Small intestine (tissue), 7 donors: ENCODE measurements at regions not wholly inside any gene's neighbourhood (a gene's known extent, or its start where the extent isn't known, plus 50 kb on each side); places are given as distances from the start of the nearest gene placed in this dataset.
"Not testable (repeated sequence)": the region's sequence is repeated elsewhere in the genome, so short reads cannot be mapped to it uniquely, and the experiment has no call there.

Source experiments
- DNase-seq, 2 donors: peaks; one replicate each; pipeline versions ENCODE4 v3.0.0 to v3.0.0-alpha.2; 2013
- FAIRE-seq: peaks from 2 replicates; lab custom pipeline; 2012; peaks lifted over from hg19 to GRCh38; lab: Jason Lieb, UNC
- H3K27ac ChIP-seq, 3 donors: one replicate each; pipeline ENCODE4 v1.5.1; 2013; ENCODE audit warnings: low read length in 2 of 3, mild to moderate bottlenecking in 2 of 3, control low read depth in 1 of 3, inconsistent platforms in 1 of 3, low read depth in 1 of 3, moderate library complexity in 1 of 3
- H3K27me3 ChIP-seq, 3 donors: one replicate each; pipeline ENCODE4 v1.6.1; 2013; ENCODE audit warnings: low read length in 3 of 3, inconsistent platforms in 1 of 3; ENCODE audit not compliant: control insufficient read depth in 3 of 3, insufficient read depth in 3 of 3
- H3K36me3 ChIP-seq, 3 donors: one replicate each; pipeline ENCODE4 v1.6.1; 2013; ENCODE audit warnings: low read length in 3 of 3, inconsistent platforms in 1 of 3, low read depth in 1 of 3, mild to moderate bottlenecking in 1 of 3, moderate library complexity in 1 of 3; ENCODE audit not compliant: control insufficient read depth in 3 of 3, insufficient read depth in 2 of 3
- H3K4me1 ChIP-seq, 3 donors: one replicate each; pipeline ENCODE4 v1.6.1; 2013; ENCODE audit warnings: low read length in 2 of 3, inconsistent platforms in 1 of 3, low read depth in 1 of 3, mild to moderate bottlenecking in 1 of 3, moderate library complexity in 1 of 3; ENCODE audit not compliant: control insufficient read depth in 3 of 3, insufficient read depth in 2 of 3
- H3K4me3 ChIP-seq, 3 donors: one replicate each; pipeline ENCODE4 v1.5.1; 2013; ENCODE audit warnings: low read length in 3 of 3, control low read depth in 1 of 3, inconsistent platforms in 1 of 3, low read depth in 1 of 3, mild to moderate bottlenecking in 1 of 3, moderate library complexity in 1 of 3
- H3K9me3 ChIP-seq, 2 donors: one replicate each; pipeline ENCODE4 v1.6.1; 2013; ENCODE audit warnings: low read depth in 1 of 2, low read length in 1 of 2; ENCODE audit not compliant: control insufficient read depth in 2 of 2, insufficient read depth in 1 of 2
- WGBS, 3 donors: extraction: QIAGEN DNeasy Blood & Tissue Kit; methylation state at CpG; one replicate each; pipeline ENCODE4 v1.1.7; 2013; 5-methylcytosine and 5-hydroxymethylcytosine counted together
- donor health status: healthy with polysubstance abuse.
- donor health status: control.
- donor health status: control.
- donor health status: Bipolar disorder and iron deficiency.
- donor health status: healthy.

- no peaks in the 10 kb centered on the region for H3K27me3 ChIP-seq
- no peaks in the 10 kb centered on the region for H3K4me1 ChIP-seq
- no peak overlapping the region for H3K4me3 ChIP-seq
- H3K36me3 ChIP-seq, result no peaks in the 10 kb centered on the region
- H3K27ac ChIP-seq, result no peak overlapping the region
- WGBS, 3 donors, result 58 to 71% (median 68%) methylated on average over 3 of the region's 3 CpGs
- DNase-seq (no peak), FAIRE-seq (no peak)
- H3K9me3 ChIP-seq, result peaks cover 0 to 19% of the 10 kb centered on the region in 2 donors
Observed at GRCh38 chr14:106222311-106222710, 695.9 kb downstream of the TMEM121 start.

GRCh38 chr14:106222731-106223130 lies 696.3 kb downstream of the TMEM121 start:
- no peaks in the 10 kb centered on the region for H3K36me3 ChIP-seq
- 85 to 90% (median 90%) methylated on average over 3 of the region's 3 CpGs for WGBS, 3 donors

GRCh38 chr14:106227793-106228192 lies 701.4 kb downstream of the TMEM121 start:
- DNase-seq (no peak), FAIRE-seq (no peak)
- Histone ChIP-seq H3K4me3 (no peak overlapping the region), H3K27me3 (no peaks in the 10 kb centered on the region), H3K27ac (no peak overlapping the region), H3K36me3 (no peaks in the 10 kb centered on the region), H3K4me1 (no peaks in the 10 kb centered on the region), H3K9me3 (peaks cover 0 to 30% of the 10 kb centered on the region in 2 donors)
- 73 to 79% (median 75%) methylated on average over 10 of the region's 10 CpGs for WGBS, 3 donors

More at GRCh38 chr14:106222731-106223130, 696.3 kb downstream of the TMEM121 start:
- Histone ChIP-seq H3K27me3 (no peaks in the 10 kb centered on the region), H3K4me1 (no peaks in the 10 kb centered on the region), H3K27ac (no peak overlapping the region), H3K9me3 (peaks cover 0 to 16% of the 10 kb centered on the region in 2 donors), H3K4me3 (no peak overlapping the region)
- DNase-seq (no peak), FAIRE-seq (no peak)

GRCh38 chr14:106228541-106229158 lies 702.3 kb downstream of the TMEM121 start:
- Histone ChIP-seq H3K27ac (no peak overlapping the region), H3K36me3 (no peaks in the 10 kb centered on the region), H3K4me1 (no peaks in the 10 kb centered on the region), H3K4me3 (no peak overlapping the region), H3K27me3 (no peaks in the 10 kb centered on the region), H3K9me3 (peaks cover 0 to 27% of the 10 kb centered on the region in 2 donors)
- DNase-seq (peak in 1 of 2 donors; percentile 8), FAIRE-seq (no peak)
- 61 to 73% (median 61%) methylated on average over 6 of the region's 6 CpGs for WGBS, 3 donors

- Histone ChIP-seq H3K27ac (no peak overlapping the region), H3K4me1 (no peaks in the 10 kb centered on the region), H3K27me3 (no peaks in the 10 kb centered on the region), H3K4me3 (no peak overlapping the region), H3K36me3 (no peaks in the 10 kb centered on the region), H3K9me3 (peaks cover 0 to 25% of the 10 kb centered on the region in 2 donors)
- DNase-seq (no peak), FAIRE-seq (no peak)
- WGBS, 3 donors, result 35 to 56% (median 39%) methylated on average over 2 of the region's 2 CpGs
Observed at GRCh38 chr14:106230071-106230470, 703.7 kb downstream of the TMEM121 start.

GRCh38 chr14:106233191-106233590 lies 706.8 kb downstream of the TMEM121 start:
- FAIRE-seq, H3K4me3 ChIP-seq, H3K27ac ChIP-seq, H3K36me3 ChIP-seq, H3K4me1 ChIP-seq, DNase-seq, H3K27me3 ChIP-seq: not testable (repeated sequence)
- WGBS, 3 donors, result 28 to 29% (median 29%) methylated on average over 3 of the region's 3 CpGs
- H3K9me3 ChIP-seq, result peaks cover 0 to 26% of the 10 kb centered on the region in 2 donors

GRCh38 chr14:106234525-106235254 lies 708.3 kb downstream of the TMEM121 start:
- WGBS, 3 donors, result 42 to 53% (median 43%) methylated on average over 12 to 15 of the region's 17 CpGs
- DNase-seq, FAIRE-seq: not testable (repeated sequence)

GRCh38 chr14:106235356-106236159 lies 709.2 kb downstream of the TMEM121 start:
- Histone ChIP-seq H3K27ac (no peak overlapping the region), H3K4me1 (no peaks in the 10 kb centered on the region), H3K4me3 (no peak overlapping the region), H3K27me3 (no peaks in the 10 kb centered on the region), H3K36me3 (no peaks in the 10 kb centered on the region), H3K9me3 (peaks cover 0 to 13% of the 10 kb centered on the region in 2 donors)
- 53 to 63% (median 54%) methylated on average over 10 of the region's 10 CpGs for WGBS, 3 donors
- no peak for DNase-seq
- FAIRE-seq, result no peak

More at GRCh38 chr14:106234525-106235254, 708.3 kb downstream of the TMEM121 start:
- not testable (repeated sequence) for H3K4me3 ChIP-seq, H3K36me3 ChIP-seq, H3K27me3 ChIP-seq, H3K4me1 ChIP-seq, H3K27ac ChIP-seq
- peaks cover 0 to 18% of the 10 kb centered on the region in 2 donors for H3K9me3 ChIP-seq
